ENCODE measurements at regions not wholly inside any gene's neighbourhood (a gene's known extent, or its start where the extent isn't known, plus 50 kb on each side); places are given as distances from the start of the nearest gene placed in this dataset.
"Not testable (repeated sequence)": the region's sequence is repeated elsewhere in the genome, so short reads cannot be mapped to it uniquely, and the experiment has no call there.

GRCh38 chr21:10405331-10405730, 116.1 kb upstream of the TPTE start:
- not testable (repeated sequence) for TF ChIP-seq CTCF, POLR2A (IDR thresholded peaks at IDR 0.05)

Measured in adrenal gland (tissue), 5 donors.